Neural crest cell (in vitro differentiated cells): ENCODE measurements at regions not wholly inside any gene's neighbourhood (a gene's known extent, or its start where the extent isn't known, plus 50 kb on each side); places are given as distances from the start of the nearest gene placed in this dataset.

Source experiments
- DNase-seq: peaks from one replicate; pipeline ENCODE4 v3.0.0; 2021; ENCODE audit warnings: low read depth, mixed read lengths, low spot score
- H3K27ac Mint-ChIP-seq: one replicate; pipeline ENCODE4 v1.8.0; 2021; ENCODE audit warnings: mild to moderate bottlenecking, mixed read lengths; ENCODE audit not compliant: unreplicated experiment
- H3K27me3 Mint-ChIP-seq: 2 replicates; pipeline ENCODE4 v1.8.0; 2021; ENCODE audit warnings: low read depth, mild to moderate bottlenecking, mixed read lengths
- H3K36me3 Mint-ChIP-seq: 2 replicates; pipeline ENCODE4 v1.8.0; 2021; ENCODE audit warnings: low read depth, mild to moderate bottlenecking, mixed read lengths
- H3K4me1 Mint-ChIP-seq: 2 replicates; pipeline ENCODE4 v1.8.0; 2021; ENCODE audit warnings: mixed read lengths
- H3K4me3 Mint-ChIP-seq: one replicate; pipeline ENCODE4 v1.8.0; 2021; ENCODE audit warnings: mild to moderate bottlenecking, mixed read lengths
- H3K9me3 Mint-ChIP-seq: 2 replicates; pipeline ENCODE4 v1.8.0; 2021; ENCODE audit warnings: mixed read lengths
- TF ChIP-seq, protein P1 (sequence below): fragments of 200-600 bp; sonication (generic); conservative IDR thresholded peaks from 2 replicates; pipeline ENCODE4 v1.5.0; 2021; ENCODE audit warnings: antibody characterized with exemption, mild to moderate bottlenecking

DNA sequence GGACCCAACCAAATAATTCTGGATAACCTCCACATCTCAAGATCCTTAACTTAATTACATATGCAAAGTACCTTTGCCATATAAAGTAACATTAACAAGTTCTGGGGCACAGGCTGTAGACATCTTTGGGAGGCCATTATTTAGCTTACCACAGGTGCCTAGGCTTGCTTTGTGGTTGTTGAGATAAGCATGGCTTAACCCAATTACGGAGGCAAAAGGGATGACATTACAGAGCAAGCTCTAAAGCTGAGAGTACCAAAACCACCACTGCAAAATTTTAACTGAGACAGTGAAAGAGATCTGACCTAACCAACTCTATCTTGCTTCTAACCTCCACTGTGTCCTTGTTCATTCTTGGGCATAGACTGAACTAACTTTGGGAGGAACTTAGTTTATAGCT lies 502.9 kb upstream of the ATXN8OS start:
- Mint-ChIP-seq H3K4me3 (no peak overlapping the region), H3K27me3 (peaks cover 22% of the 10 kb centered on the region), H3K36me3 (peaks cover 2% of the 10 kb centered on the region), H3K4me1 (no peaks in the 10 kb centered on the region), H3K27ac (no peak overlapping the region), H3K9me3 (peaks cover 5% of the 10 kb centered on the region)
- no peak for DNase-seq
- TF ChIP-seq, protein P1, sequence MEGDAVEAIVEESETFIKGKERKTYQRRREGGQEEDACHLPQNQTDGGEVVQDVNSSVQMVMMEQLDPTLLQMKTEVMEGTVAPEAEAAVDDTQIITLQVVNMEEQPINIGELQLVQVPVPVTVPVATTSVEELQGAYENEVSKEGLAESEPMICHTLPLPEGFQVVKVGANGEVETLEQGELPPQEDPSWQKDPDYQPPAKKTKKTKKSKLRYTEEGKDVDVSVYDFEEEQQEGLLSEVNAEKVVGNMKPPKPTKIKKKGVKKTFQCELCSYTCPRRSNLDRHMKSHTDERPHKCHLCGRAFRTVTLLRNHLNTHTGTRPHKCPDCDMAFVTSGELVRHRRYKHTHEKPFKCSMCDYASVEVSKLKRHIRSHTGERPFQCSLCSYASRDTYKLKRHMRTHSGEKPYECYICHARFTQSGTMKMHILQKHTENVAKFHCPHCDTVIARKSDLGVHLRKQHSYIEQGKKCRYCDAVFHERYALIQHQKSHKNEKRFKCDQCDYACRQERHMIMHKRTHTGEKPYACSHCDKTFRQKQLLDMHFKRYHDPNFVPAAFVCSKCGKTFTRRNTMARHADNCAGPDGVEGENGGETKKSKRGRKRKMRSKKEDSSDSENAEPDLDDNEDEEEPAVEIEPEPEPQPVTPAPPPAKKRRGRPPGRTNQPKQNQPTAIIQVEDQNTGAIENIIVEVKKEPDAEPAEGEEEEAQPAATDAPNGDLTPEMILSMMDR: no peak

- peaks cover 5% of the 10 kb centered on the region for H3K9me3 Mint-ChIP-seq
- H3K27me3 Mint-ChIP-seq: peaks cover 23% of the 10 kb centered on the region
- TF ChIP-seq, protein P1: no peak
- no peaks in the 10 kb centered on the region for H3K4me1 Mint-ChIP-seq
- no peak overlapping the region for H3K27ac Mint-ChIP-seq
- H3K36me3 Mint-ChIP-seq: peaks cover 2% of the 10 kb centered on the region
- no peak for DNase-seq
- H3K4me3 Mint-ChIP-seq: no peak overlapping the region
These were observed 504.3 kb upstream of the ATXN8OS start for GRCh38 chr13:69603144-69603853.

DNA sequence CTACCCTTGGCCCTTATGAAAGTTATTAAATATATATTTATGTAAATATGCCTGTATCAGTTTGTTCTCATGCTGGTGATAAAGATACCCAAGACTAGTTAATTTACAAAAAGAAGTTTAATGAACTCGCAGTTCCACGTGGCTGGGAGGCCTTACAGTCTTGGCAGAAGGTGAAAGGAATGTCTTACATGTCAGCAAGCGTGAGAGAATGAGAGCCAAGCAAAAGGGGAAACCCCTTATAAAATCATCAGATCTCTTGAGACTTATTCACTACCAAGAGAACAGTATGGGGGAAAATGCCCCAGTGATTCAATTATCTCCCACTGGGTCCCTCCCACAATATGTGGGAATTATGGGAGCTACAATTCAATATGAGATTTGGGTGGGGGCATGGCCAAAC lies 506.0 kb upstream of the ATXN8OS start:
- H3K27ac Mint-ChIP-seq: no peak overlapping the region
- no peaks in the 10 kb centered on the region for H3K4me1 Mint-ChIP-seq
- peaks cover 5% of the 10 kb centered on the region for H3K9me3 Mint-ChIP-seq
- H3K36me3 Mint-ChIP-seq: peaks cover 2% of the 10 kb centered on the region
- H3K4me3 Mint-ChIP-seq: no peak overlapping the region
- H3K27me3 Mint-ChIP-seq: peaks cover 17% of the 10 kb centered on the region
- DNase-seq: no peak
- TF ChIP-seq, protein P1: no peak

- no peaks in the 10 kb centered on the region for H3K36me3 Mint-ChIP-seq
- H3K9me3 Mint-ChIP-seq: no peaks in the 10 kb centered on the region
- no peak for DNase-seq
- no peak overlapping the region for H3K27ac Mint-ChIP-seq
- peaks cover 11% of the 10 kb centered on the region for H3K27me3 Mint-ChIP-seq
- TF ChIP-seq, protein P1: no peak
- H3K4me3 Mint-ChIP-seq: no peak overlapping the region
- H3K4me1 Mint-ChIP-seq: no peaks in the 10 kb centered on the region
These were observed 506.8 kb upstream of the ATXN8OS start for GRCh38 chr13:69600811-69601210.

- no peak for DNase-seq
- Mint-ChIP-seq H3K9me3 (no peaks in the 10 kb centered on the region), H3K27me3 (peaks cover 3% of the 10 kb centered on the region), H3K4me1 (no peaks in the 10 kb centered on the region), H3K27ac (no peak overlapping the region), H3K4me3 (no peak overlapping the region), H3K36me3 (no peaks in the 10 kb centered on the region)
- TF ChIP-seq, protein P1: no peak
These were observed 510.5 kb upstream of the ATXN8OS start for GRCh38 chr13:69597088-69597487.
